Stimulated activated CD8-positive, alpha-beta memory T cell treated with anti-CD3 and anti-CD28 coated beads, Interleukin-15, amount 100 ng/mL, for 1 hour (primary cell): ENCODE measurements at regions not wholly inside any gene's neighbourhood (a gene's known extent, or its start where the extent isn't known, plus 50 kb on each side); places are given as distances from the start of the nearest gene placed in this dataset.

ENCODE experiments used
- DNase-seq: peaks from one replicate; pipeline ENCODE4 v3.0.0-alpha.2; 2020; ENCODE audit warnings: low read depth

GRCh38 chr18:75800331-75800648, 372.8 kb upstream of the SMIM21 start:
- DNase-seq = no peak

- no peak for DNase-seq
Measured at GRCh38 chr18:75799449-75800330, 372.2 kb upstream of the SMIM21 start.

GRCh38 chr18:75797046-75797445, 369.5 kb upstream of the SMIM21 start:
- no peak for DNase-seq

GRCh38 chr18:75790796-75791195, 363.3 kb upstream of the SMIM21 start:
- no peak for DNase-seq

GRCh38 chr18:75790111-75790510, 362.6 kb upstream of the SMIM21 start:
- no peak for DNase-seq

- DNase-seq = no peak
Measured at GRCh38 chr18:75785834-75786233, 358.3 kb upstream of the SMIM21 start.

- DNase-seq = no peak
Measured at GRCh38 chr18:75785206-75785605, 357.7 kb upstream of the SMIM21 start.

GRCh38 chr18:75784390-75784789, 356.9 kb upstream of the SMIM21 start:
- no peak for DNase-seq

- no peak for DNase-seq
Measured at GRCh38 chr18:75783566-75784281, 356.2 kb upstream of the SMIM21 start.

- no peak for DNase-seq
Measured at GRCh38 chr18:75782826-75783225, 355.3 kb upstream of the SMIM21 start.

- no peak for DNase-seq
Measured at GRCh38 chr18:75782204-75782603, 354.7 kb upstream of the SMIM21 start.

- DNase-seq = no peak
Measured at GRCh38 chr18:75779910-75780309, 352.4 kb upstream of the SMIM21 start.

- DNase-seq = no peak
Measured at GRCh38 chr18:75779450-75779849, 351.9 kb upstream of the SMIM21 start.

- no peak for DNase-seq
Measured at GRCh38 chr18:75777630-75778029, 350.1 kb upstream of the SMIM21 start.

GRCh38 chr18:75775121-75775520, 347.6 kb upstream of the SMIM21 start:
- no peak for DNase-seq

GRCh38 chr18:75773618-75774017, 346.1 kb upstream of the SMIM21 start:
- DNase-seq = no peak

- DNase-seq = no peak
Measured at GRCh38 chr18:75762758-75763157, 335.3 kb upstream of the SMIM21 start.

- no peak for DNase-seq
Measured at GRCh38 chr18:75760208-75760607, 332.7 kb upstream of the SMIM21 start.

- no peak for DNase-seq
Measured at GRCh38 chr18:75757951-75758350, 330.4 kb upstream of the SMIM21 start.

GRCh38 chr18:75754433-75754832, 326.9 kb upstream of the SMIM21 start:
- no peak for DNase-seq

- DNase-seq = no peak
Measured at GRCh38 chr18:75753753-75754152, 326.2 kb upstream of the SMIM21 start.

GRCh38 chr18:75752740-75753263, 325.3 kb upstream of the SMIM21 start:
- DNase-seq = no peak

GRCh38 chr18:75745147-75745546, 317.6 kb upstream of the SMIM21 start:
- no peak for DNase-seq
